A673 (cell line): ENCODE measurements at regions not wholly inside any gene's neighbourhood (a gene's known extent, or its start where the extent isn't known, plus 50 kb on each side); places are given as distances from the start of the nearest gene placed in this dataset.

ENCODE experiments used
- BruUV-seq: library from RNA; stranded (reverse); fragments of 400-500 nt; replicated peaks from 2 replicates; lab custom pipeline; 2021; lab: Mats Ljungman, UMichigan
- CTCF ChIA-PET: fragments of 300-600 bp; sonication (Branson Sonifier 250); formaldehyde crosslinking; loops from one replicate; lab custom pipeline; 2022; ENCODE audit warnings: antibody characterized with exemption; lab: Charles Lee
- POLR2A ChIA-PET: fragments of 300-600 bp; sonication (Branson Sonifier 250); formaldehyde crosslinking; loops from one replicate; lab custom pipeline; 2022; ENCODE audit warnings: antibody characterized with exemption; ENCODE audit not compliant: low non-redundant PET; lab: Charles Lee
- DNase-seq: peaks from one replicate; pipeline ENCODE4 v3.0.0-alpha.2; 2015; ENCODE audit warnings: low spot score
- H3K27ac ChIP-seq: fragments of 200-600 bp; sonication (generic); 2 replicates; pipeline ENCODE4 v1.5.1; 2016; ENCODE audit warnings: mixed run types, low read depth, mild to moderate bottlenecking, mixed read lengths, antibody characterized with exemption, low read length; ENCODE audit not compliant: poor library complexity, severe bottlenecking
- H3K27me3 ChIP-seq: fragments of 200-600 bp; sonication (generic); replicated peaks from 2 replicates; pipeline ENCODE4 v1.6.1; 2017; ENCODE audit warnings: mixed run types, low read depth, mild to moderate bottlenecking, mixed read lengths, antibody characterized with exemption, low read length; ENCODE audit not compliant: insufficient read depth, poor library complexity
- H3K36me3 ChIP-seq: fragments of 200-600 bp; sonication (generic); 2 replicates; pipeline ENCODE4 v1.6.1; 2016; ENCODE audit warnings: mixed run types, mild to moderate bottlenecking, mixed read lengths, antibody characterized with exemption, low read length; ENCODE audit not compliant: insufficient read depth, poor library complexity, severe bottlenecking
- H3K4me1 ChIP-seq: fragments of 200-600 bp; sonication (generic); 2 replicates; pipeline ENCODE4 v1.6.1; 2017; ENCODE audit warnings: mixed run types, mild to moderate bottlenecking, mixed read lengths, antibody characterized with exemption, low read length; ENCODE audit not compliant: insufficient read depth, poor library complexity, severe bottlenecking
- H3K4me3 ChIP-seq: fragments of 200-600 bp; sonication (generic); 2 replicates; pipeline ENCODE4 v1.5.1; 2016; ENCODE audit warnings: low read depth, mixed run types, mild to moderate bottlenecking, mixed read lengths, low read length; ENCODE audit not compliant: poor library complexity, severe bottlenecking
- H3K9me3 ChIP-seq: fragments of 200-600 bp; sonication (generic); 2 replicates; pipeline ENCODE4 v1.6.1; 2016; ENCODE audit warnings: mixed run types, low read depth, mild to moderate bottlenecking, mixed read lengths, antibody characterized with exemption, low read length; ENCODE audit not compliant: poor library complexity, severe bottlenecking
- EZH2 ChIP-seq: fragments of 200-600 bp; sonication (generic); IDR thresholded peaks from 2 replicates; pipeline ENCODE4 v1.6.1; 2017; ENCODE audit warnings: borderline replicate concordance, low read depth, mild to moderate bottlenecking, mixed read lengths, antibody characterized with exemption, low read length; ENCODE audit not compliant: poor library complexity, severe bottlenecking
- intact Hi-C: fragments of 100-400 bp; cut with micrococcal nuclease; formaldehyde crosslinking; loops from one replicate; pipeline ENCODE4 v1.10.0; 2022; ENCODE audit not compliant: unreplicated experiment
- TF ChIP-seq, protein P1 (sequence below): fragments of 300-800, 200-600 bp; sonication (generic); conservative IDR thresholded peaks from 2 replicates; pipeline ENCODE4 v1.5.1; 2017; ENCODE audit warnings: low read depth, mild to moderate bottlenecking, antibody characterized with exemption, low read length, moderate library complexity, mixed read lengths

DNA sequence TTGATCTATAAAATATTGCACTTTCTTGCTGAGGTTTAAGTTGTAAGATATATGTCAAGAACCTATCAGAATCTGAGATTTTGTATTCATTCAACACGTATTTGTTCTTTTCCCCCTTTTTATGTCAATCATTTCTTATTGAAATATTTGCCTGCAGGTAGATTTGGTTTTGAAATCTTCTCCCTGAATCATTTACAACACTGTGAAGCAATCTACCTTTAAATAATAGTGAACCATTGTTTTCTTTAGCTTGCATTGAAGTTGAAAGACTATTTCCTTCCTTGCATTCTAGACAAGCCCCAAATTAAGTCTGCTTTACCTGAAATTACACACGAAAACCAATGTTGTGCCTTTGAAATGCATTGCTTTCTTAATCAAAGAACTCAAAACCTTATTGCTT is 460.2 kb downstream of the KIF2B start:
- CTCF ChIA-PET = no interaction called here

DNA sequence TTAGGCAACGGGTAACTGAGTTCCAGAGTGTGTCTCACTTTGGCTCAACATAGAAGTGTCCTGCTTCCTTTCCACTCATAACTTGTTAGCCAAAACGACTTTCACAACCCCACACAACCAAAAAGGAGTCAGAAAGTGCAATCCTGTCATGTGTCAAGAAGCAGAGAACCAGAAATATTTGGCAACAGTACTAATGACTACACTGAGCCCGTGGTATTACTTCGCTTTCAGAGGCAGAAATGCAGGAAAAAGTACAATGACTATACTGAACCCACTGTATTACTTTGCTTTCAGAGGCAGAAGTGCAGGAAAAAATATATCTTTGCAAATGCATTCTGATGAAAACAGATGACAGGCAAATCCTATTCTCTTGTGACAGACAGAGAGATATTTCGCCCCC is 484.6 kb downstream of the KIF2B start:
- POLR2A ChIA-PET = no interaction called here
- Histone ChIP-seq H3K27me3 (no peaks in the 10 kb centered on the region), H3K4me3 (no peak overlapping the region), H3K27ac (no peak overlapping the region), H3K9me3 (no peaks in the 10 kb centered on the region), H3K36me3 (no peaks in the 10 kb centered on the region), H3K4me1 (no peaks in the 10 kb centered on the region)
- no peak for DNase-seq
- BruUV-seq = no TSS peak
- intact Hi-C loops = no loop called here
- CTCF ChIA-PET = no interaction called here
- TF ChIP-seq EZH2 = no peak
- TF ChIP-seq, protein P1, sequence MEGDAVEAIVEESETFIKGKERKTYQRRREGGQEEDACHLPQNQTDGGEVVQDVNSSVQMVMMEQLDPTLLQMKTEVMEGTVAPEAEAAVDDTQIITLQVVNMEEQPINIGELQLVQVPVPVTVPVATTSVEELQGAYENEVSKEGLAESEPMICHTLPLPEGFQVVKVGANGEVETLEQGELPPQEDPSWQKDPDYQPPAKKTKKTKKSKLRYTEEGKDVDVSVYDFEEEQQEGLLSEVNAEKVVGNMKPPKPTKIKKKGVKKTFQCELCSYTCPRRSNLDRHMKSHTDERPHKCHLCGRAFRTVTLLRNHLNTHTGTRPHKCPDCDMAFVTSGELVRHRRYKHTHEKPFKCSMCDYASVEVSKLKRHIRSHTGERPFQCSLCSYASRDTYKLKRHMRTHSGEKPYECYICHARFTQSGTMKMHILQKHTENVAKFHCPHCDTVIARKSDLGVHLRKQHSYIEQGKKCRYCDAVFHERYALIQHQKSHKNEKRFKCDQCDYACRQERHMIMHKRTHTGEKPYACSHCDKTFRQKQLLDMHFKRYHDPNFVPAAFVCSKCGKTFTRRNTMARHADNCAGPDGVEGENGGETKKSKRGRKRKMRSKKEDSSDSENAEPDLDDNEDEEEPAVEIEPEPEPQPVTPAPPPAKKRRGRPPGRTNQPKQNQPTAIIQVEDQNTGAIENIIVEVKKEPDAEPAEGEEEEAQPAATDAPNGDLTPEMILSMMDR = no peak

More for the DNA sequence above, 460.2 kb downstream of the KIF2B start:
- POLR2A ChIA-PET = no interaction called here
- Histone ChIP-seq H3K27me3 (no peaks in the 10 kb centered on the region), H3K4me3 (no peak overlapping the region), H3K9me3 (no peaks in the 10 kb centered on the region), H3K4me1 (no peaks in the 10 kb centered on the region), H3K27ac (no peak overlapping the region), H3K36me3 (no peaks in the 10 kb centered on the region)
- BruUV-seq = no TSS peak
- no peak for DNase-seq
- TF ChIP-seq EZH2 = no peak
- TF ChIP-seq, protein P1 = no peak
- intact Hi-C loops = no loop called here

DNA sequence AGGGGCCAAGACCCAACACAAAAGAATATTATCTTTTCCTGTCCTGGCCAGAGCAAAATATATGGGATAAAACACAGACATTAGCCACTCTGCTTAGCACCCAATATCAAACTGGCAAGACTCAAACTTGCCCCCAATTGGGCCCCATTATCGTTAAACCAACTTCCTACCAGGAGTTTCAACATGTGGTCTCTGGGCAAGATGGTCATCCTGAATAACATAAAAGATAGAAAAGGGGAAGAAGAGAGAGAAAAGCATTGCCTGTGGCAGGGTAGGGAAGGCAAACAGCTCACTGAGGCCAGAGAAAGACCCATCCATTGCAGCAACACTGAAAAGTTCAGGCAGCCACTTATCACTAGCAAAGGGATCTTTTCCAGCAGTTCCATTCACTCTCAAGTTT is 502.1 kb downstream of the KIF2B start:
- intact Hi-C loops = no loop called here
- ChIA-PET CTCF (no interaction called here), POLR2A (no interaction called here)
- Histone ChIP-seq H3K4me3 (no peak overlapping the region), H3K4me1 (no peaks in the 10 kb centered on the region), H3K27ac (no peak overlapping the region), H3K36me3 (no peaks in the 10 kb centered on the region), H3K9me3 (no peaks in the 10 kb centered on the region), H3K27me3 (no peaks in the 10 kb centered on the region)
- DNase-seq = no peak
- BruUV-seq = no TSS peak
- TF ChIP-seq EZH2 = no peak
- TF ChIP-seq, protein P1 = no peak
